ENCODE measurements at regions not wholly inside any gene's neighbourhood (a gene's known extent, or its start where the extent isn't known, plus 50 kb on each side); places are given as distances from the start of the nearest gene placed in this dataset.

- peak; percentile 72 for FAIRE-seq
- DNase-seq (ENCODE audit: low spot score), result no peak
Observed at GRCh38 chr10:44199991-44200655, 184.8 kb downstream of the CXCL12 start.

DNA sequence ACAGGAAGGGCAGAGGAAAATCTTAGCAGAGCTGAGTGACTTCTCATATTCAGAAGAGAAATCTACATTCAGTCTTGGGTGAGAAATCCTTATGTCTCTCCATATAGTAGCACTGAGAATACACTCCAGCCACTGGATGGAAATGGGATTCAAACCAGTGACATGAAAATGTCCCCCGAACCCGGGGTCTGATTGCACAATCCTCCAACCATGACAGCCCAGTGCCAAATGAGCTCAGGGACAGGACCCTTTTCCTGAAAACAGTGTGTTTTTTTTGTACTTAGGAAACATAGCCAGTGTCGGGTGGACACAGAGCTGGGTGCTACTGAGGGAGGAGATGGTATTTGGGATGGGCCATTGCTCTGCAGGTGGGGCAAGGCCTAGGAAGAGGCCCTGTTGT, 185.6 kb downstream of the CXCL12 start:
- FAIRE-seq, result no peak
- DNase-seq (ENCODE audit: low spot score), result no peak

DNA sequence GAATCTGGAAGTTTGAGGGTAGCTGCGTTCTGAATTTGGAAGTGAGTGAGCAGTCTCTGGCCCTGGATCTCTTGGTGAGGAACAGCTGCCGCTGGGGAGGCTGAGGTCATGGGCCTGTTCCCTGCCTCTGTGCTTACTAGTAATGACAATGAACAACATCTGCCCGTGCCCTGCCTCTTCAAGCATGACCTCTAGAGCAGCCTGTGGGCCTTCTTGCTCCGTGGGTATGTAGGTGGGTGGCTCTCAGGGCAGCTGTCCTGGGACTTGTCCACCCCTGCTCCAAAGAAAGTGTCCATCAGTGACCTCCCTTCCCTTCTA, 186.2 kb downstream of the CXCL12 start:
- FAIRE-seq (no peak), DNase-seq (ENCODE audit: low spot score) (no peak)

- FAIRE-seq (peak; percentile 30), DNase-seq (ENCODE audit: low spot score) (no peak)
Observed at GRCh38 chr10:44198096-44198779, 186.7 kb downstream of the CXCL12 start.

GRCh38 chr10:44197646-44198045, 187.3 kb downstream of the CXCL12 start:
- FAIRE-seq (no peak), DNase-seq (ENCODE audit: low spot score) (no peak)

DNA sequence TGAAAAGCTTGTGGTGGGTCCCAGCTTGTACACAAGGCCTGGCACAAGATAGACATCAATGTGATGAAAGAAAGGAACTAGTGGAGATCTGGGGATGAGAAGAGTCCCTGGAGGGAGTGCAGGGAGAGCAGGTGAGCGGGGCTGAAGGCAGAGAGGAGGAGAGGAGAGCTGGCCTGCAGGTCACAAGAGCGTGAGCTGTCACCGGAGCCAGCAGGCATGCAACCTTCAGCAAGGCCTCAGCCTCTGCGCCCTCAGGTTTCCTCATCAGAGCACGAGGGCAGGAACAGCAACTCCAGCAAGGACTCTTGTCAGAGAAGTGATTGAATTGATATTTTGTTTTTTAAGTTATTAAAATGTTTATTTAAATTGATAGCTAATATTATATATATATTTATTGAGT, 188.6 kb downstream of the CXCL12 start:
- DNase-seq (ENCODE audit: low spot score), result no peak
- FAIRE-seq, result no peak

DNA sequence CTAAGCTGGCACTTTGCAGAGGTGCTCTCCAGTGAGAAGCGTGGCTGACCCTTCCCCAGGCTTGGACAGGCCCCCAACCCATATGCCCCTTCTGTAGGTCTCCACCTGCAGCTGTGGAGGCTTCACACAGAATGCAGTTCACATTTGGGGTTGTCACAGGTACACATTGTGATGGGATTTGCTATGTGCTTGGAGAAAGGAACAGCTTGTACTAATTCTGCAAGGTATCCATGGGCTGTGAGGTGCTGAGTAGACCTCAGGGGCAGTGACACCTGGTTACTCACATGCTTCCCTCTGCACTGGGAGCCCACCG, 188.9 kb downstream of the CXCL12 start:
- DNase-seq (ENCODE audit: low spot score) (no peak), FAIRE-seq (peak; percentile 87)

DNA sequence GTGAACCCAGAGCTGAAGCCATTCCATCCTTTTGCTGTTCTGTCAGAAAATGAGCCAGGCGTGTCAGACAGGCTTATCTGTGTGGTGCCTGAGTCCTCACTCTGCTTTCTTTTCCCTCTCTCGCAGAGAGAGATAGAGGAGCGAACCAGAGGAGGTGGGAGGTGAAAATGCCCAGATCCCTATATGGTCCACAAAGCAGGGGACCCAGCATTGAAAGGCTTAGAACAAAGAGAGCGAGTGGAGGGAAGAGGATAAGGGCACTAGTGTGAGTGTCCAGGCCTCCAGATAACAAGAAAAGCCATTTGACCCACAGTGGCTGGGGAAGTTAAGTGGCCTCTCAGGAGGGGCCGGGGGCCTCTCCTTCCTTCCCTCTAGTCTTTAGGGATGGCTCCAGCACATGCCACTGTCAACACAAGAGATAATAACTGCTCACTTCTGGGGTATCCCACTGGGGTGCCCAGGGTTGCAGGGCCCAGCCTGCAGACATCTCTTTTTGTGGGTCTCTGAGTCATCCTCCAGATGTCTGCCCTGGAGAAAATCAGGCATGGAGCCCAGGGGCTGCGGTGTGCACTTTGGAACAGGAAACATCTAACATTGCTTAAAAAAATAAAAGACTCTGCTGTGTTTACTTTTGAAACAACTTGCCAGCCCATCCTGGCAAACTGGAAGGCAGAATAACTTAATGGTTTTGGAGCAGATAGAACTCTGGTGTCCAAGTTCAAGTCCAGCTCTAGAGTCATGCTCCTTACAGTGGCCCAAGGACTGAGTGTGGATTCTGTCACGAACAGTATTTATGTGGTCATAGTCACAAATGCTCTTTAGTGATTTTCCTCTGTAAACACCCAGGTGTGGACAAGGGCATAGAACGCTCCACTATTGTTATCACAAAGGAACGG, 189.5 kb downstream of the CXCL12 start:
- DNase-seq (ENCODE audit: low spot score), result peak; percentile 92
- FAIRE-seq, result peak; percentile 27

DNA sequence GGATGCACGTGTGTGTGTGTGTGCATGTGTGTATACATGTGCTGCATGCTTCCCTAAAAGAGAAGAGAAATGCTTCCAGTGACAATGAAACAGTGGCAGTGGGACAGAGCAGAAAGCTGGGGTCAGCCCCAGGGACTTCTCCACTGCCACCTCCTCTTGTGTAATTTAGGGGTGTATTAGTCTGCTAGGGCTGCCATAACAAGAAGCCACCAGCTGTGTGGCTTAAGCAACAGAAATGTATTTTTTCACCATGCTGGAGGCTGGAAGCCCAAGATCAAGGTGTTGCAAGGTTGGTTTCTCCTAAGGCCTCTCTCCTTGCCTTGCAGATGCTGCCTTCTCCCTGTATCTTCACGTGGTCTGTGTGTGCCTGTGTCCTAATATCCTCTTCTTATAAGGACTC, 190.5 kb downstream of the CXCL12 start:
- no peak for DNase-seq (ENCODE audit: low spot score)
- no peak for FAIRE-seq

- peak; percentile 9 for FAIRE-seq
- DNase-seq (ENCODE audit: low spot score), result no peak
Observed at GRCh38 chr10:44193567-44194220, 191.2 kb downstream of the CXCL12 start.

- DNase-seq (ENCODE audit: low spot score) (no peak), FAIRE-seq (no peak)
Observed at GRCh38 chr10:44193166-44193565, 191.7 kb downstream of the CXCL12 start.

DNA sequence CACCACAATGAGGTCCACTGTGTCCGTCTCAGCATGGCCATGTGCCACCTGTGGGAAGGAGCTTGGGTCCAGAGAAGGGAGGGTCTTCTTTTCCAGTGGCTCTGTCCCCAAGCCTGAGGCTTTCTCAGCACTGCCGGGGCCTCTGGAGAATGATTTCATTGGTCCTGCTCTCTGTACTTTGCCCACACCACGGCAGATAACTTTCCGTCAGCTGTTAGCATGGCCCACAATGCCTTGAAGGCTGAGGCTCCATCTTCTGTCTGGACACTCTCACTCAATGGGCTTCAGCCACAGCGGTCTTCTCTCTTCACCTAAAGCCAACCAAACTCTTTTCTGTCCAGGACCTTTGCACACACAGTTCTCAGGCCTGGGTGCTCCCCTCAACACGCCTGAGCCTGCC, 192.5 kb downstream of the CXCL12 start:
- FAIRE-seq (no peak), DNase-seq (ENCODE audit: low spot score) (no peak)

DNA sequence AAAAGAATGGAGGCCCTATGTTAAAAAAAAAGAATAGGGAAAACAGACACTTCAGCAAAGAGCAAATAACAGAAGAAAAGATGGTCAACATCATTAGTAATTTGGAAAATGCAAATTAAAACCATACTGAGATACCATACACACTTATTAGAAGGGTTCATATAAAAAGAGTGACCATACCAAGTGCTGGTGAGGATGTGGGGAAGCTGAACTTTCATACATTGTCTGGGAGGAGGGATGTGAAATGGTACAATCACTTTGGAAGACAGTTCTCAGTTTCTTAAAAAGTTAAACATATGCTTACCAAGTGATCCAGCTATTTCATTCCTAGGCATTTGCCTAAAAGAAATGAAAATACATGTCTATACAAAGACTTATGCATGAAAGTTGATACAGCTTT, 194.4 kb downstream of the CXCL12 start:
- DNase-seq (ENCODE audit: low spot score) (no peak), FAIRE-seq (no peak)

DNA sequence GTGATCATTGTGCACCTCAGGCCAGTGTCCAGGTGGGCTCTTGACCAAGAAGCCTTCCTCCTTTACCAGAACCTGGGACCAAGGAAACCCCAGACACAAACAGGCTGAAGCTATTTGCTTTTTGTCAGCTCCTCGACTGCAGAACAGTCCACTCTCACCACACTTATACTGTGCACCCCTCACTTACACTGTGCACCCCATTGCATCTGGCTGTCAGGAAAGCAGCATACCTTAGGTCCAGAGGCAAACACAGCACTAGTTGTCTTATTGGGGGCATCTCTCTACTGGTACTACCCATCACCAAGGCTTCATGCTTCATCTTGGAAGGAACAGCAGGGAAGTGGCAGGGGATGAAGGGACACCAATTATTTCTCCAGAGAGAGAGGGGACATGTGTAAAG, 198.1 kb downstream of the CXCL12 start:
- FAIRE-seq (no peak), DNase-seq (ENCODE audit: low spot score) (no peak)

- FAIRE-seq (no peak), DNase-seq (ENCODE audit: low spot score) (no peak)
Observed at GRCh38 chr10:44186150-44186549, 198.7 kb downstream of the CXCL12 start.

- FAIRE-seq (no peak), DNase-seq (ENCODE audit: low spot score) (no peak)
Observed at GRCh38 chr10:44185315-44185666, 199.6 kb downstream of the CXCL12 start.

- FAIRE-seq, result peak; percentile 99
- no peak for DNase-seq (ENCODE audit: low spot score)
Observed at GRCh38 chr10:44184633-44185314, 200.1 kb downstream of the CXCL12 start.

DNA sequence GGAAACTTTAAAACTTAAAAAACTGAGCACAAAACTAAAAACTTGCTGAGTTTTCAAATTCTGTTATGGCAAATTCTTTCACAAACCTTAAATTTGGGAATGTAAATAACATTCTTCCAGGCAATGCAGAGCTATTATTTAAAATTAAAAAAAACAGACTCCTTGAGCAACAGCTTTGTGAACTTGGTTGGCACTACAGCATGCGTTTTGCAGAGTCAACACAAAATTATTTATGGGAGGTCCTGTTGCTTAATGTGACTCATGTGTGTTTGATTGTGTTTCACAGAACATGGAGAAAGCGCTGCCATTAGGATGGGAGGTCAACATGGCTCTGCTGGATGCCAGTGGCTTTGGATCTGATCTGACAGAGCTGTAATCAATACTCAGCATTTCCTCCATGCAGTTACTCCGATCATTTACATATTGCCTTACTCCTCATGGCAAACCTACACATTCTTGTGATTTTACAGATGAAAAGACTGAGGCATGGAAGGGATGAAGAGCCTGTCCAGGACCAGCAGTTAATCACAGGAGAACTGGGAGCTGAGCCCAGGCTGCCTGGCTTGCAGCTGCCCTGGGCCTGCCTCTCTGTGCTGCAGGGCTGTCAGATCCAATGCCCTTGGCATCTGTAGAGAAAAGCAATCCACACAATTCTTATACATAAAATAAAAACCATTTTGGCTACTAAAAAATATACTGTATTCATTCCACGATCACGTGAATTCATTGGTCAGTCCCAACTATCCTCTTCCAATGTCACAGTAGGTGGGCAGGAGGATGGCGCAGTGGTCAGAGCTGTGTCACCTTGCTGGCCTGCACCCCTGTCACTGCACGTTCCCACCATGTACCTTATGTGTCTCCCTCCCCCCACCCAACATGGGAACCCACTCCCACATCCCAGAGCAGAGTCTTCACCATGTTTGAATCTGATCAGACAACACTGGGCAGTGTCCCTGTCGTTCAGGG, 200.9 kb downstream of the CXCL12 start:
- DNase-seq (ENCODE audit: low spot score) (no peak), FAIRE-seq (peak; percentile 53)

DNA sequence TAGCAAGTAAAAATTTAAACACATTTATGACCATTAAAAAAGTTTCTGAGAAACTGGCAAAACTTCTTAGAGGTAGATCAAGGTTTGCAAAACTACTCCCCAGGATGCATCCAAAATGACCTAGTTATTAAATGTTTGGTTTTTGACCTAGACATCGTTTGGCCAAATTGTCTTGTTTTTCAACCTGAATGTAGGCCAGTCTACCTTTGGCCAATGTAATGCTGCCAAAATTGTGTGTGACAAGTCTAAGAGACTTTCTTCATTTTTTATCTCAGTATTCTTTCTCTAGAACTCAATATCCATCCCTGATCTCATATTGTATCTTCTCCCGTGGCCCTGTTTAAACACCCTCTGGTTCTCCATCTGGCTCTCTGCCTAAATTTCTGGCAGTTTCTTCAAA, 202.0 kb downstream of the CXCL12 start:
- FAIRE-seq (no peak), DNase-seq (ENCODE audit: low spot score) (no peak)

Data from urothelium cell line (cell line).